GM12872 (cell line): ENCODE measurements at regions not wholly inside any gene's neighbourhood (a gene's known extent, or its start where the extent isn't known, plus 50 kb on each side); places are given as distances from the start of the nearest gene placed in this dataset.

Experiments
- TF ChIP-seq, protein P1 (sequence below): IDR thresholded peaks from 3 replicates; pipeline ENCODE4 v1.5.1; 2011; ENCODE audit warnings: low read depth, mild to moderate bottlenecking, low read length, moderate library complexity; ENCODE audit not compliant: insufficient read depth

DNA sequence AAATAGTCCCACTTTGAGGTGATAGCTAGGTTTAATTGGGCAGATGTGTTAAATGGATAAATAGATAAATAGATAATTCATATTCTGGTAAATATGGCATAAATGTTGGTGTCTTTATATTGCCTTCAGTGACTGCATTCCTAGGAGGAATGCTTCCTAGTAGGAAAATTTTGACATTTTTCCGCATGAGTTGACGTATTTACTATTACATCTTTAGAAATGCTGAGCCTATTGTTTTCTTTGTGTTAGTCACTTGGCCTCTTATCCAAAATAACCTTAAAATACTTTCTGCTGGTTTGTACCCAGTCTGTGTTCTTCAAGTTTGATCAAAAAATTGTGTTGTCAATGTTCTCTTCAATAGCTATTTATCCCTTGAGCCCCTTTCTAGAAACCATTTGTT lies 495.6 kb upstream of the ZEB2 start:
- TF ChIP-seq, protein P1, sequence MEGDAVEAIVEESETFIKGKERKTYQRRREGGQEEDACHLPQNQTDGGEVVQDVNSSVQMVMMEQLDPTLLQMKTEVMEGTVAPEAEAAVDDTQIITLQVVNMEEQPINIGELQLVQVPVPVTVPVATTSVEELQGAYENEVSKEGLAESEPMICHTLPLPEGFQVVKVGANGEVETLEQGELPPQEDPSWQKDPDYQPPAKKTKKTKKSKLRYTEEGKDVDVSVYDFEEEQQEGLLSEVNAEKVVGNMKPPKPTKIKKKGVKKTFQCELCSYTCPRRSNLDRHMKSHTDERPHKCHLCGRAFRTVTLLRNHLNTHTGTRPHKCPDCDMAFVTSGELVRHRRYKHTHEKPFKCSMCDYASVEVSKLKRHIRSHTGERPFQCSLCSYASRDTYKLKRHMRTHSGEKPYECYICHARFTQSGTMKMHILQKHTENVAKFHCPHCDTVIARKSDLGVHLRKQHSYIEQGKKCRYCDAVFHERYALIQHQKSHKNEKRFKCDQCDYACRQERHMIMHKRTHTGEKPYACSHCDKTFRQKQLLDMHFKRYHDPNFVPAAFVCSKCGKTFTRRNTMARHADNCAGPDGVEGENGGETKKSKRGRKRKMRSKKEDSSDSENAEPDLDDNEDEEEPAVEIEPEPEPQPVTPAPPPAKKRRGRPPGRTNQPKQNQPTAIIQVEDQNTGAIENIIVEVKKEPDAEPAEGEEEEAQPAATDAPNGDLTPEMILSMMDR, result no peak

DNA sequence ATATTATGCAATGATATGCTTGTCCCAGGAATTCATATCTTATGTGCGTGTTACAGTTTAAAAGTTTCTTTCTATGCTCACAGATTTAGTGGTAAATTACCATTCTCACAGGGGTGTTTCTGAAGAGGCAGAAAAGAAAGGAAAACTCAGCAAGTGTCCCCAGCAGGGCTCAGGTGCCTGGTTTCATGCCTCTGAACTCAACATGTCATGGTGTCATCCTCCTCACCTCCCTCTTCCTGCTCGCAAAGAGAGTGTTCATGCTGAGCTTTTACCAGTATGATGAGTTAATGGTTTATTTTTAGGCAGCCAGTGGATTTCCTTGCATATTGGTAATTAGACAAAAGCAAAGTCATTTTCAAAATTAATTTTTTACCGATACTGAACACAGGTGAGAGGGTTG lies 492.9 kb upstream of the ZEB2 start:
- TF ChIP-seq, protein P1, result no peak

GRCh38 chr2:145012214-145012670 lies 492.3 kb upstream of the ZEB2 start:
- TF ChIP-seq, protein P1, result no peak

DNA sequence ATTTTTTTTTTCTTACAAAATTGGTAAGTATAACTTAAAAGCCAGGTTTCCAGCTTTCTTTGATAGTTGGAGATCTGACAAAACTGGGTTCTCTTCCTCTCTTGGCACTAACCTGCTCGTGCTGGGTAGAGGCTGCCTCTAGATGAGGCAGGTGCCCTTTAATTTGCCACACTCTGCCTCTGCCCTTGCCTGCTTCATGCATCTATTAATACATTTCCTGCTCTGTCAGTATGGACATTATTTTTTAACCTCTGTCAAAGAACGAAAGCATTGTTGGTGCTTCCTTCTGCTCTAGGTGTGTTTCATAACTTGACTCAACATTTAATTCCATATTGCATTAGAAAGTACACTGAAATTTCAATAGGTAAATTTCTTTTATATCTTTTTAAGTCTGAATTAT lies 490.7 kb upstream of the ZEB2 start:
- TF ChIP-seq, protein P1, result no peak

- TF ChIP-seq, protein P1, result no peak
These were observed 488.0 kb upstream of the ZEB2 start for GRCh38 chr2:145007960-145008263.

DNA sequence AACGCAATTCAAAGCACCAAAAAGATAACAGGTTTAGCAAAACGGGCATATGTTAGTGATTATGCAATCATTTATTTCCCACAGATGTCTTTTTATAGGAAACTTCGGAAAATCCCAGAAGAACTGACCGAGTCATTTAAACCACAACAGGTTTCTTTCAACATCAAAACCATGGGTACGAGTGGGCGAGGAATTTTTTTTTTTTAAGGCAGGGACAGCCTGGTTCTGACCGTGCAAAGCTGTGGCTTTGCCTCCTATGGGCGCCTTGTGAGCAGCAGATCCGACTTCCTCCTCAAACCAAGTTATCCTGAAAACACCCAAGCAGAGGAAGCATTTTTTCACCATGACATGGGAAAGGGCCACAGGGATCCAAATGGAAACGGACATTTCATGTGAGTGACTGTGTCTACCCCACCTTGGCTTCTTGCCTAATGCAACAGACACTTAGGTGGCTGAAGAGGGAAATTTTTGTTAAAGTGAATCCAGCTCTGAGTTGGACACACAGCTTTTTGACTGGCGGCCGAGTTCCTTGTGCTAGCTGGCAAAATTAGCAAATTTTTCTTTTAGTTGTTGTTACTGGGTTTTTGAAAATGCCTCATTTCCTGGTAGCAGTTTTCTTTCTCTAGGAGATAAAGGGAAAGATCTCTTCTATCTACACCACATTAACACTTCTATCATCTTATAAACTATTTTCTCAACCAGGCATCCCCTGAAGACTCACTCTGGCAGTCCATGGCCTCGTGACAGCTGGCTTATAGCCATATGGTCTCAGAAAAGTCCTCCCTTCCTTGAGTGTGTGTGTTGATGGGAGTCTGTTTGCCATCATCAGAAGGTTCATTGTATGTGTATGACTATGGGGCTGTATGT lies 487.4 kb upstream of the ZEB2 start:
- TF ChIP-seq, protein P1, result no peak

GRCh38 chr2:145002624-145003023 lies 482.7 kb upstream of the ZEB2 start:
- TF ChIP-seq, protein P1, result no peak
